Skin epidermis (tissue), 12 donors: ENCODE measurements at regions not wholly inside any gene's neighbourhood (a gene's known extent, or its start where the extent isn't known, plus 50 kb on each side); places are given as distances from the start of the nearest gene placed in this dataset.

Experiments used
- H3K27ac ChIP-seq, 21 experiments: fragments of 200-600 bp; sonication (generic) in 11 of 21; one replicate each; pipeline ENCODE4 v1.5.0; 2020; ENCODE audit warnings: mild to moderate bottlenecking in 3 of 21, inconsistent platforms in 2 of 21, moderate library complexity in 2 of 21
- H3K4me3 ChIP-seq, 7 experiments: fragments of 200-600 bp; sonication (generic) in 2 of 7; one replicate each; pipeline ENCODE4 v1.5.0; 2020; ENCODE audit warnings: inconsistent platforms in 2 of 7, mild to moderate bottlenecking in 2 of 7, moderate library complexity in 1 of 7

DNA sequence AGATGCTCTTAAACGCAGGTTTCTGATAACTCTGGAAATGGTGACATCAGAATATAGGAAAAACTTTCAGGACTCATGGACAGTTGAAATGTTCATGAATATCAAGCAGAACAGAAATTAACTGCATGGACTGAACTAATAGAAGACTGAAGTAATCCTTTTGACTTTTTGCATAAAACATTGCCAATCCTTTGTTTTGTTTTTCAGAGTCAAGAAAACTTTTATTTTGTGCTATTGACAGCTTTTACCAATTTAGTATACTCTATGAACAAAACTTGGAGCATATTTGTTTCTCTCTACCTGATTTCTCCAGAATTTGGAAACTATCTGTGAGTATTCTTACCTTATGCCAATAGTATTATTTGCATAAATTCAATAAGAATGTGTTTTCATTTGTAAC is 61.2 kb upstream of the HMX1 start:
- Histone ChIP-seq H3K4me3 (no peak overlapping the region), H3K27ac (no peak overlapping the region)

DNA sequence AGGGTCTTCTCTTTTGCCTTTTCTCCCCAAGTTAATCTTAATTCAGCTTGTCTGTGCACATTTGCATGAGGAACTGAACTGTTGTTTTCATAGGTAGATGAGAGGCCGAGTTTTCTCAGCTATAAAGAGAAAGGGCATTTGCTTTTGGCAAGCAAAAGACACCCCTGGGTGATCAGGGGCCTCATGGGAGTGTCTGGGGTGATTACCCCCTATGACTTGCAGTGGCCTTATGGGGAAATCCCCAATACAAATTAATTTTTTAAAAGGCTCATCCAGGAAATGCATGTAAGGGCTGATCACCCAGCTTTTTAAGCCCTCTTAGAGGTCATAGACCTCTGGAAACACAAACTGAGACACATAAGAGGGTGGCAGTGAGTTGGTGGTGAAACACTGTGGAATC is 56.4 kb upstream of the HMX1 start:
- H3K27ac ChIP-seq: no peak overlapping the region
- H3K4me3 ChIP-seq: no peak overlapping the region

DNA sequence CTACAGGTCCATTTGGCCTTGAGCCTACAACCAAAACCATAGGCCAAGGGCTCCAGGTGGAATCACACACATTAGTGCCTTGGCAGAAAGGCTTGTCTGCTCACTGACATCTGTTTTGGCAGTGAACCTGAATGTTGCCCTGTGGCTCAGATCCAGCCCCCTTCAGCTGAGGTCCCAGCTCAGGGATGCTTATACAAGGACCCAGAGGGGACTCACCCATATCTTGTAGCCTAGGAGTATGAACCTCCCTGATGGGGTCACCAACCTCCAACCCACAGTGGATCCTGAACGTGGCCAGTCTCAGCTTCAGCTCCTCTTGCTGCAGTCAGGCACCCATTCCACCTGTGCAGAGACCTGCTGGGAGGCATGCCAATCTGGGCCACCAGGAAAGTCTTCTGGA is 50.8 kb upstream of the HMX1 start:
- Histone ChIP-seq H3K27ac (no peak overlapping the region), H3K4me3 (no peak overlapping the region)

DNA sequence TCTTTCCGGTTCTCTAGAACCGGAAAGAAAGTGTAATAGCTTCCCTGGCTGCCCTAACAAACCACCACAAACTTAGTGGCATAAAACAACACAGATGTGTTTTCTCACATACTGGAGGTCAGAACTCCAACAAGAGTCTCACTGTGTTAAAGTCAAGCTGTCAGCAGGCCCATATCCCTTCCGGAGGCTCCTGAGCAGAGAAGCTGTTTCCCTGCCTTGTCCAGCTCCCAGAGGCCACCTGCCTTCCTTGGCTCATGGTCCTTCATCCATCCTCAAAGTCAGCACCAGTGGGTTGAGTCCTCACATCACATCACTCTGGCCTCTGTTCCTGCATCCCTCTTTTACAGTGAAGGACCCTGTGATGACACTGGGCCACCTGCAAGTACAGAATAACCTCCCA is 49.8 kb upstream of the HMX1 start:
- H3K4me3 ChIP-seq: no peak overlapping the region
- no peak overlapping the region for H3K27ac ChIP-seq
